ENCODE measurements at regions not wholly inside any gene's neighbourhood (a gene's known extent, or its start where the extent isn't known, plus 50 kb on each side); places are given as distances from the start of the nearest gene placed in this dataset.
"Not testable (repeated sequence)": the region's sequence is repeated elsewhere in the genome, so short reads cannot be mapped to it uniquely, and the experiment has no call there.

- TF ChIP-seq CTCF (IDR thresholded peaks at IDR 0.05; ENCODE audit: borderline replicate concordance, insufficient read depth, low read depth, low read length), result no peak
Observed at GRCh38 chr15:66885281-66885915, 180.0 kb upstream of the SMAD3 start.

GRCh38 chr15:66886241-66886675, 179.1 kb upstream of the SMAD3 start:
- TF ChIP-seq CTCF (IDR thresholded peaks at IDR 0.05; ENCODE audit: borderline replicate concordance, insufficient read depth, low read depth, low read length), result no peak
- H3K4me3 ChIP-seq (ENCODE audit: low read depth, low read length), result no peak overlapping the region

More at GRCh38 chr15:66885281-66885915, 180.0 kb upstream of the SMAD3 start:
- H3K4me3 ChIP-seq (ENCODE audit: low read depth, low read length), result no peak overlapping the region

- TF ChIP-seq CTCF (IDR thresholded peaks at IDR 0.05; ENCODE audit: borderline replicate concordance, insufficient read depth, low read depth, low read length), result no peak
- no peak overlapping the region for H3K4me3 ChIP-seq (ENCODE audit: low read depth, low read length)
Observed at GRCh38 chr15:66886686-66887273, 178.6 kb upstream of the SMAD3 start.

- not testable (repeated sequence) for H3K4me3 ChIP-seq (ENCODE audit: low read depth, low read length)
Observed at GRCh38 chr15:66889298-66889697, 176.1 kb upstream of the SMAD3 start.

GRCh38 chr15:66891776-66892175, 173.6 kb upstream of the SMAD3 start:
- no peak overlapping the region for H3K4me3 ChIP-seq (ENCODE audit: low read depth, low read length)
- TF ChIP-seq CTCF (IDR thresholded peaks at IDR 0.05; ENCODE audit: borderline replicate concordance, insufficient read depth, low read depth, low read length), result no peak

GRCh38 chr15:66893294-66893693, 172.1 kb upstream of the SMAD3 start:
- no peak for TF ChIP-seq CTCF (IDR thresholded peaks at IDR 0.05; ENCODE audit: borderline replicate concordance, insufficient read depth, low read depth, low read length)
- H3K4me3 ChIP-seq (ENCODE audit: low read depth, low read length), result no peak overlapping the region

GRCh38 chr15:66894363-66894762, 171.0 kb upstream of the SMAD3 start:
- TF ChIP-seq CTCF (IDR thresholded peaks at IDR 0.05; ENCODE audit: borderline replicate concordance, insufficient read depth, low read depth, low read length), result no peak
- no peak overlapping the region for H3K4me3 ChIP-seq (ENCODE audit: low read depth, low read length)

All from GM12875 (cell line).